Ovary (tissue), 3 donors: ENCODE measurements at regions not wholly inside any gene's neighbourhood (a gene's known extent, or its start where the extent isn't known, plus 50 kb on each side); places are given as distances from the start of the nearest gene placed in this dataset.

Source experiments
- CTCF ChIP-seq, 3 donors: fragments of 450-650 bp in 2 of 3; fragments of 200-600 bp in 1 of 3; IDR thresholded peaks; one replicate each; pipeline versions ENCODE4 v1.5.1 to v1.8.0; 2016 to 2022; ENCODE audit warnings: antibody characterized with exemption in 3 of 3, mild to moderate bottlenecking in 1 of 3
- EP300 ChIP-seq: sonication (generic); formaldehyde crosslinking; IDR thresholded peaks from one replicate; pipeline ENCODE4 v1.6.1; 2017; ENCODE audit warnings: antibody characterized with exemption
- POLR2A ChIP-seq: fragments of 450-650 bp; IDR thresholded peaks from one replicate; pipeline ENCODE4 v1.6.1; 2017; ENCODE audit warnings: antibody characterized with exemption, mild to moderate bottlenecking, moderate library complexity
- donor health status: DM: no; HTN: no; CAD: no.

DNA sequence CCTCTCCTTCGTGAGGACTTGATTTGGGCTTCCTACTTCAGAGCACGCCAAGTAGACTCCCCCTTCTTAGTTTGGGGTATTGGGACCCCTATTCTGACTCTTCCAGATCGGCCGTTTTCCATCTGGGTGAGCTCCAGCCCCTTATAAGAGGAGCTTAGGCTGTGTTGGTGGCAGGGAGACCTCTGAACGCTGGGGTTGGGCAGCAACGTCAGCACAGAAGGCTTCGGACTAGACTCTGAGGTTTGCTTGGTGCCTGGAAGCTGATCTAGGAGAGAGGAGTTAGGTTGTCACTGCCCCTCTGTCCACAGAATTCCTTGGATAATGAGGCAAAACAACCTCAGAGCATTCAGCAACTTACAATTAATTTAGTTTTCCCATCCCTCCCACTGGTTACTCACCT lies 99.2 kb upstream of the RTL1 start:
- TF ChIP-seq EP300 = no peak
- TF ChIP-seq CTCF (IDR thresholded peaks at IDR 0.05) = no peak
- no peak for TF ChIP-seq POLR2A
